Breast epithelium (tissue), 4 donors: ENCODE measurements at regions not wholly inside any gene's neighbourhood (a gene's known extent, or its start where the extent isn't known, plus 50 kb on each side); places are given as distances from the start of the nearest gene placed in this dataset.
"Not testable (repeated sequence)": the region's sequence is repeated elsewhere in the genome, so short reads cannot be mapped to it uniquely, and the experiment has no call there.

Source experiments
- DNase-seq, 2 donors: peaks; one replicate each; pipeline ENCODE4 v3.0.0-alpha.2; 2019; ENCODE audit warnings: low spot score in 2 of 2
- H3K27ac ChIP-seq, 2 donors: fragments of 200-600 bp; sonication (generic) in 1 of 2; one replicate each; pipeline ENCODE4 v1.5.1; 2016 to 2019; ENCODE audit warnings: mild to moderate bottlenecking in 1 of 2
- H3K27me3 ChIP-seq, 2 donors: fragments of 200-600 bp; sonication (generic) in 1 of 2; one replicate each; pipeline versions ENCODE4 v1.5.1 to v1.6.0; 2017 to 2019; ENCODE audit warnings: control low read depth in 1 of 2, mild to moderate bottlenecking in 1 of 2
- H3K36me3 ChIP-seq: fragments of 200-600 bp; one replicate; pipeline ENCODE4 v1.5.1; 2019
- H3K4me1 ChIP-seq, 2 donors: fragments of 200-600 bp; sonication (generic); one replicate each; pipeline ENCODE4 v1.5.1; 2016 to 2019; ENCODE audit warnings: control low read depth in 1 of 2
- H3K4me3 ChIP-seq, 3 donors: fragments of 200-600 bp; sonication (generic); 1 replicate in 2 of 3; 2 replicates in 1 of 3; pipeline ENCODE4 v1.5.1; 2016 to 2019; ENCODE audit warnings: mild to moderate bottlenecking in 3 of 3, moderate library complexity in 2 of 3
- H3K9me3 ChIP-seq, 2 donors: fragments of 200-600 bp; sonication (generic) in 1 of 2; one replicate each; pipeline ENCODE4 v1.5.1; 2016 to 2019; ENCODE audit warnings: control low read depth in 1 of 2
- CTCF ChIP-seq, 3 donors: fragments of 450-650 bp; IDR thresholded peaks; one replicate each; pipeline ENCODE4 v1.5.1; 2016 to 2017; ENCODE audit warnings: antibody characterized with exemption in 3 of 3, mild to moderate bottlenecking in 3 of 3, moderate library complexity in 3 of 3
- POLR2A ChIP-seq: fragments of 450-650 bp; IDR thresholded peaks from one replicate; pipeline ENCODE4 v1.6.1; 2016; ENCODE audit warnings: antibody characterized with exemption, mild to moderate bottlenecking, moderate library complexity
- POLR2AphosphoS5 ChIP-seq, 3 donors: sonication (generic); formaldehyde crosslinking; IDR thresholded peaks; one replicate each; pipeline ENCODE4 v1.6.1; 2017; ENCODE audit warnings: antibody characterized with exemption in 3 of 3
- intact Hi-C: fragments of 100-400 bp; cut with DNase I; formaldehyde crosslinking; loops from one replicate; pipeline ENCODE4 v1.15.1; 2023; ENCODE audit warnings: low total_unique reads

- H3K27me3 ChIP-seq = no peaks in the 10 kb centered on the region
- no peak overlapping the region for H3K27ac ChIP-seq
- DNase-seq = no peak
- intact Hi-C loops = no loop called here
- H3K36me3 ChIP-seq = no peaks in the 10 kb centered on the region
- no peak overlapping the region for H3K4me3 ChIP-seq
- H3K4me1 ChIP-seq = no peaks in the 10 kb centered on the region
- TF ChIP-seq POLR2A (no peak), CTCF (IDR thresholded peaks at IDR 0.05) (no peak), POLR2AphosphoS5 (IDR thresholded peaks at IDR 0.05) (no peak)
- no peaks in the 10 kb centered on the region for H3K9me3 ChIP-seq
Observed at GRCh38 chr4:173990126-173990868, 293.2 kb downstream of the FBXO8 start.

DNA sequence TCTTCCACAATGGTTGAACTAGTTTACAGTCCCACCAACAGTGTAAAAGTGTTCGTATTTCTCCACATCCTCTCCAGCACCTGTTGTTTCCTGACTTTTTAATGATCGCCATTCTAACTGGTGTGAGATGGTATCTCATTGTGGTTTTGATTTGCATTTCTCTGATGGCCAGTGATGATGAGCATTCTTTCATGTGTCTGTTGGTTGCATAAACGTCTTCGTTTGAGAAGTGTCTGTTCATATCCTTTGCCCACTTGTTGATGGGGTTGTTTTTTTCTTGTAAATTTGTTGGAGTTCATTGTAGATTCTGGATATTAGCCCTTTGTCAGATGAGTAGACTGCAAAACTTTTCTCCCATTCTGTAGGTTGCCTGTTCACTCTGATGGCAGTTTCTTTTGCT, 319.9 kb downstream of the FBXO8 start:
- H3K4me1 ChIP-seq, H3K9me3 ChIP-seq, H3K27me3 ChIP-seq, H3K27ac ChIP-seq, H3K4me3 ChIP-seq, intact Hi-C loops, H3K36me3 ChIP-seq, DNase-seq: not testable (repeated sequence)

- no peaks in the 10 kb centered on the region for H3K9me3 ChIP-seq
- H3K27me3 ChIP-seq = no peaks in the 10 kb centered on the region
- no peak overlapping the region for H3K27ac ChIP-seq
- no peak overlapping the region for H3K4me3 ChIP-seq
- no peaks in the 10 kb centered on the region for H3K4me1 ChIP-seq
- intact Hi-C loops = no loop called here
- DNase-seq = no peak
- TF ChIP-seq POLR2AphosphoS5 (IDR thresholded peaks at IDR 0.05) (no peak), CTCF (IDR thresholded peaks at IDR 0.05) (no peak), POLR2A (no peak)
- H3K36me3 ChIP-seq = no peaks in the 10 kb centered on the region
Observed at GRCh38 chr4:173960398-173960797, 323.1 kb downstream of the FBXO8 start.

GRCh38 chr4:173958445-173958844, 325.0 kb downstream of the FBXO8 start:
- Histone ChIP-seq H3K9me3 (no peaks in the 10 kb centered on the region), H3K36me3 (no peaks in the 10 kb centered on the region), H3K27me3 (no peaks in the 10 kb centered on the region), H3K4me1 (no peaks in the 10 kb centered on the region), H3K4me3 (no peak overlapping the region), H3K27ac (no peak overlapping the region)
- no peak for DNase-seq
- TF ChIP-seq POLR2A (no peak), CTCF (IDR thresholded peaks at IDR 0.05) (no peak), POLR2AphosphoS5 (IDR thresholded peaks at IDR 0.05) (no peak)
- intact Hi-C loops = no loop called here

GRCh38 chr4:173943547-173943946, 339.9 kb downstream of the FBXO8 start:
- H3K9me3 ChIP-seq = no peaks in the 10 kb centered on the region
- H3K4me3 ChIP-seq = no peak overlapping the region

More at GRCh38 chr4:173943547-173943946, 339.9 kb downstream of the FBXO8 start:
- Histone ChIP-seq H3K36me3 (no peaks in the 10 kb centered on the region), H3K27me3 (no peaks in the 10 kb centered on the region), H3K4me1 (no peaks in the 10 kb centered on the region), H3K27ac (no peak overlapping the region)
- TF ChIP-seq POLR2A = no peak
- TF ChIP-seq POLR2AphosphoS5 (IDR thresholded peaks at IDR 0.05) = no peak
- no peak for TF ChIP-seq CTCF (IDR thresholded peaks at IDR 0.05)
- DNase-seq = no peak
- intact Hi-C loops = no loop called here
